ENCODE measurements at regions not wholly inside any gene's neighbourhood (a gene's known extent, or its start where the extent isn't known, plus 50 kb on each side); places are given as distances from the start of the nearest gene placed in this dataset.
"Not testable (repeated sequence)": the region's sequence is repeated elsewhere in the genome, so short reads cannot be mapped to it uniquely, and the experiment has no call there.

DNA sequence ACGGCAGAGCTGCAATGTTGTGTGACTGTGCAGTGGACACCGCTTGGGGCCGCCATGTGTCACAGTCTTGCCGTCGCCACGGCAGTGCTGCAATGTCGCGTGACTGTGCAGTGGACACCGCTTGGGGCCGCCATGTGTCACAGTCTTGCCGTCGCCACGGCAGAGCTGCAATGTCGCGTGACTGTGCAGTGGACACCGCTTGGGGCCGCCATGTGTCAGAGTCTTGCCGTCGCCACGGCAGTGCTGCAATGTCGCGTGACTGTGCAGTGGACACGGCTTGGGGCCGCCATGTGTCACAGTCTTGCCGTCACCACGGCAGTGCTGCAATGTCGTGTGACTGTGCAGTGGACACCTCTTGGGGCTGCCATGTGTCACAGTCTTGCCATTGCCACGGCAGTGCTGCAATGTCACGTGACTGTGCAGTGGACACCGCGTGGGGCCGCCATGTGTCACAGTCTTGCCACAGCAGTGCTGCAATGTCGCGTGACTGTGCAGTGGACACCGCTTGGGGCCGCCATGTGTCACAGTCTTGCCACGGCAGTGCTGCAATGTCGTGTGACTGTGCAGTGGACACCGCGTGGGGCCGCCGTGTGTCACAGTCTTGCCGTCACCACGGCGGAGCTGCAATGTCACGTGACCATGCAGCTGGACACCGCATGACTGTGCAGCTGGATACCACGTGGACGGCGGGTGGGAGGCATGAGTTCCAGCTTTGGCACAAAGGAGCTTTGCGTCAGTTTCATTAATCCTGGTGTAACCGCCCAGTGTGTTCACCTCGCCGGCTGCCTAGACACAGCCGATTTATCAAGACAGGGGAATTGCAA lies 182.1 kb upstream of the FOXD4L5 start:
- not testable (repeated sequence) for H2AFZ ChIP-seq (ENCODE audit: low read length, unreplicated experiment); H3K36me3 ChIP-seq (ENCODE audit: insufficient read depth, low read length); H3K79me2 ChIP-seq (ENCODE audit: control insufficient read depth, insufficient read depth, low read length, unreplicated experiment); H3K4me3 ChIP-seq (ENCODE audit: low read depth, low read length); H3K27ac ChIP-seq (ENCODE audit: low read depth, low read length); H3K27me3 ChIP-seq (ENCODE audit: insufficient read depth, low read length); H3K4me1 ChIP-seq (ENCODE audit: control insufficient read depth, insufficient read depth, low read length, unreplicated experiment)

- not testable (repeated sequence) for H3K27ac ChIP-seq (ENCODE audit: low read depth, low read length); H3K4me1 ChIP-seq (ENCODE audit: control insufficient read depth, insufficient read depth, low read length, unreplicated experiment); H3K27me3 ChIP-seq (ENCODE audit: insufficient read depth, low read length); H3K36me3 ChIP-seq (ENCODE audit: insufficient read depth, low read length); H3K79me2 ChIP-seq (ENCODE audit: control insufficient read depth, insufficient read depth, low read length, unreplicated experiment); H2AFZ ChIP-seq (ENCODE audit: low read length, unreplicated experiment); H3K4me3 ChIP-seq (ENCODE audit: low read depth, low read length)
Observed at GRCh38 chr9:65465246-65465895, 180.4 kb upstream of the FOXD4L5 start.

- not testable (repeated sequence) for H2AFZ ChIP-seq (ENCODE audit: low read length, unreplicated experiment); H3K4me3 ChIP-seq (ENCODE audit: low read depth, low read length); H3K4me1 ChIP-seq (ENCODE audit: control insufficient read depth, insufficient read depth, low read length, unreplicated experiment); H3K36me3 ChIP-seq (ENCODE audit: insufficient read depth, low read length); H3K27ac ChIP-seq (ENCODE audit: low read depth, low read length); H3K27me3 ChIP-seq (ENCODE audit: insufficient read depth, low read length); H3K79me2 ChIP-seq (ENCODE audit: control insufficient read depth, insufficient read depth, low read length, unreplicated experiment)
Observed at GRCh38 chr9:65462476-65462875, 177.5 kb upstream of the FOXD4L5 start.

DNA sequence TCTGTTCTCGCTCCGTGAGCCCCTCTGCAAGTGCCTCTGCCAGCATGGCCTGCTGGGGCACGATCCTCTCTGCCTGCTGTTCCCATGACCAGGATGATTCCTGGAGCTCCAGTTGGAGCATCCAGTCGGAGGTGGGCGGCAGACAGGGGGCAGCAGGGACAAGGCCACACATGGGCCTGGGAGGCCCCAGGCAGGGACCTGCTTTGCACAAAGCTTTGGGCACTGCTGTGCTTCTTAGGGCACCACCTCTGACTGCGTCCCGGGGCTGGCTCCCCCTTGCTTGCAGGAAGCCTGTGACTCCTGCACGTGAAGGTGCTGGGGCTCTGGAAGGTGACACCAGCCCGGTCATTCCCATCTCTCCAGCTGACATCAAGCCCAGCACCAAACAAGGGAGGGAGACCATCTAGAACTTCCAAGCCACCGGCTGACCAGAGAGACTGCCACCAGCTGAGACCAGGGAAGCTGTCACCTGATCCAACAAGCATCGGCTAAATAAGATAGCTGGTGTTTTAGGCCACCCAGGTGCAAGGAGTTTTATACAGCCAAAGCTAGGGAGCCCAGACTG lies 174.8 kb upstream of the FOXD4L5 start:
- Histone ChIP-seq H3K27ac (ENCODE audit: low read depth, low read length) (no peak overlapping the region), H3K4me3 (ENCODE audit: low read depth, low read length) (no peak overlapping the region), H2AFZ (ENCODE audit: low read length, unreplicated experiment) (no peak overlapping the region), H3K4me1 (ENCODE audit: control insufficient read depth, insufficient read depth, low read length, unreplicated experiment) (no peaks in the 10 kb centered on the region), H3K36me3 (ENCODE audit: insufficient read depth, low read length) (no peaks in the 10 kb centered on the region), H3K27me3 (ENCODE audit: insufficient read depth, low read length) (no peaks in the 10 kb centered on the region), H3K79me2 (ENCODE audit: control insufficient read depth, insufficient read depth, low read length, unreplicated experiment) (no peaks in the 10 kb centered on the region)

- Histone ChIP-seq H3K4me1 (ENCODE audit: control insufficient read depth, insufficient read depth, low read length, unreplicated experiment) (no peaks in the 10 kb centered on the region), H3K36me3 (ENCODE audit: insufficient read depth, low read length) (no peaks in the 10 kb centered on the region), H3K27me3 (ENCODE audit: insufficient read depth, low read length) (no peaks in the 10 kb centered on the region), H3K4me3 (ENCODE audit: low read depth, low read length) (no peak overlapping the region), H2AFZ (ENCODE audit: low read length, unreplicated experiment) (no peak overlapping the region), H3K27ac (ENCODE audit: low read depth, low read length) (no peak overlapping the region), H3K79me2 (ENCODE audit: control insufficient read depth, insufficient read depth, low read length, unreplicated experiment) (no peaks in the 10 kb centered on the region)
Observed at GRCh38 chr9:65458992-65459391, 174.0 kb upstream of the FOXD4L5 start.

- no peak overlapping the region for H2AFZ ChIP-seq (ENCODE audit: low read length, unreplicated experiment)
- H3K27me3 ChIP-seq (ENCODE audit: insufficient read depth, low read length), result no peaks in the 10 kb centered on the region
- no peak overlapping the region for H3K27ac ChIP-seq (ENCODE audit: low read depth, low read length)
- H3K36me3 ChIP-seq (ENCODE audit: insufficient read depth, low read length), result no peaks in the 10 kb centered on the region
- no peaks in the 10 kb centered on the region for H3K79me2 ChIP-seq (ENCODE audit: control insufficient read depth, insufficient read depth, low read length, unreplicated experiment)
- H3K4me3 ChIP-seq (ENCODE audit: low read depth, low read length), result no peak overlapping the region
- no peaks in the 10 kb centered on the region for H3K4me1 ChIP-seq (ENCODE audit: control insufficient read depth, insufficient read depth, low read length, unreplicated experiment)
Observed at GRCh38 chr9:65458465-65458864, 173.5 kb upstream of the FOXD4L5 start.

DNA sequence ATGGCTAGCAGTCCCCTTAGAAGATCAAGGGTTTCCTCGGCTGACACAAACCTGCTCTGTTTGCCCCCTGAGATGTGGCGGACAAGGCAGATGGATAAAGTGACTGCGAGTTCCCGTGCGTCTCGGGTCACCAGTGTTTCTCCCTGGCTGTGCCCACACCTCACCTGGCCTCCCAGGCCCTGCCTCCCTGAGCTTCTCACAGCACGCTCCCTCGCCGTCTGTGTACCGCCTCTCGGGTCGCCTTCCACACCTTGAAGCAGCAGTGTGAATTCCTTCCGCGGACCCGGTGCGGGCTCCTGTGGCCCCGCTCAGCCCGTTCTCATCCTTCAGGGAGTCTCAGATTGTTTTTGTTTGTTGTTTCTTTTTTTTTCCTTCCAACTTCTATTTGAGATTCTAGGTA lies 172.0 kb upstream of the FOXD4L5 start:
- H3K36me3 ChIP-seq (ENCODE audit: insufficient read depth, low read length); H3K4me1 ChIP-seq (ENCODE audit: control insufficient read depth, insufficient read depth, low read length, unreplicated experiment); H3K27me3 ChIP-seq (ENCODE audit: insufficient read depth, low read length); H3K4me3 ChIP-seq (ENCODE audit: low read depth, low read length); H3K27ac ChIP-seq (ENCODE audit: low read depth, low read length); H3K79me2 ChIP-seq (ENCODE audit: control insufficient read depth, insufficient read depth, low read length, unreplicated experiment); H2AFZ ChIP-seq (ENCODE audit: low read length, unreplicated experiment): not testable (repeated sequence)

DNA sequence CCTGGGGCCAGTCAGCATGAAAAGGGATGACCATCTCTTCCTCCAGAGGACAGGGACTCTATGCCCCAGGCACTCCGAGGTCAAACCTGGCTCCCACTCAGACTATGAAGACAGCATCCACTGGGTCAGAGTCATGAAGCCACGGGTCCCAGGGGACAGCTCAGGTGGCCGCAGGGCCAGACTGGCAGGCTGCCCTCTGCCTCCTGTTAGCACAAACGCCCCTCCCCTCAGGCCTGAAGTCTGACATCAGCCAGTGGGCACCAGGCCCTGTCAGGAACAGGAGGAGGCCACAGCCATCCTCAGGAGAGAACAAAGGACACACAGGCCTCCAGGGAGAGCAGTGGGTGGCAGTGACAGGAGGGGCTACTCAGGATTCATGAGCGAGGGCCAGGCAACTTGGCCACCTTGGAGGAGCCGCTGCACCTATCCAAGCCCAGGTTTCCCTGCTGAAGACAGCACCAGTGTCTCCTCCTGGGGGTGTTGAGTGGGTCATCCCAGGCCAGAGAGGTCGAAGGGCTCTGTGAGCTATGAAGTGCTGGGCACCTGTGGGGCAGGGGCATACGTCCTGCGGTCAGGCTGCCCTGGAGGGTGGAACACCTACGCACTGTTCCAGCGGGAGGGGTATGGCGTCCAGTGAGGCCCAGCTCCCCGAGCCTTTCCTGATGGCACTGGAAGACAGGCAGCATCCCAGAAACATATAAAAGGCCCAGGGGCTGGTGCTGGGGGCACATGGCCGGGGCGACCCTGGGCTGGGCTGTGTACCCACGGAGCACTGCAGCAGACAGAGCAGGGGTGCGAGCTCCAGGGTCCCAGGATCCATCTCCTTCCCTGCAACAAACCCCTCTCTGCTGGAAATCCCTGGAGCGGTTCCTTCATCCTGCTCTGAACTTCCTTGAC lies 171.0 kb upstream of the FOXD4L5 start:
- H2AFZ ChIP-seq (ENCODE audit: low read length, unreplicated experiment); H3K36me3 ChIP-seq (ENCODE audit: insufficient read depth, low read length); H3K27ac ChIP-seq (ENCODE audit: low read depth, low read length); H3K27me3 ChIP-seq (ENCODE audit: insufficient read depth, low read length); H3K4me3 ChIP-seq (ENCODE audit: low read depth, low read length); H3K79me2 ChIP-seq (ENCODE audit: control insufficient read depth, insufficient read depth, low read length, unreplicated experiment); H3K4me1 ChIP-seq (ENCODE audit: control insufficient read depth, insufficient read depth, low read length, unreplicated experiment): not testable (repeated sequence)

DNA sequence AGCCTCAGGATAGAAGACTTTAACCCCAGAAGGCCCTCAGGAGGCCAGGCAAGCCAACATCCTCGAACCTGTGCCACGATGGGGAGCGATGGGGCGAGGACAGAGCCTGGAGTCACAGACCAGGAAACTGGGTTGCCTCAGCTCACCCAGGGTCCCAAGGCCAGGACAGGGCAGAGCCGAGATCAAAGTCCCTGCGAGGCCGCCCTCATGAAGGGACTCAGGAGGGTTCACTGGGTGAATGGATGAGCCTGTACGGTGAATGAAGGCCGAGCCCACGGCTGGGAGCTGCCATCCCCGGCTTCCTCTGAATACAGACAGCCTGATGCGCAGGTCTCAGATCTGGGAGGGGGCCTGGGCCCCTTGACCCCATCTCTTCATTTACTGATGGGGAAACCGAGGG lies 170.1 kb upstream of the FOXD4L5 start:
- H3K27ac ChIP-seq (ENCODE audit: low read depth, low read length); H3K27me3 ChIP-seq (ENCODE audit: insufficient read depth, low read length); H2AFZ ChIP-seq (ENCODE audit: low read length, unreplicated experiment); H3K36me3 ChIP-seq (ENCODE audit: insufficient read depth, low read length); H3K4me3 ChIP-seq (ENCODE audit: low read depth, low read length); H3K4me1 ChIP-seq (ENCODE audit: control insufficient read depth, insufficient read depth, low read length, unreplicated experiment); H3K79me2 ChIP-seq (ENCODE audit: control insufficient read depth, insufficient read depth, low read length, unreplicated experiment): not testable (repeated sequence)

DNA sequence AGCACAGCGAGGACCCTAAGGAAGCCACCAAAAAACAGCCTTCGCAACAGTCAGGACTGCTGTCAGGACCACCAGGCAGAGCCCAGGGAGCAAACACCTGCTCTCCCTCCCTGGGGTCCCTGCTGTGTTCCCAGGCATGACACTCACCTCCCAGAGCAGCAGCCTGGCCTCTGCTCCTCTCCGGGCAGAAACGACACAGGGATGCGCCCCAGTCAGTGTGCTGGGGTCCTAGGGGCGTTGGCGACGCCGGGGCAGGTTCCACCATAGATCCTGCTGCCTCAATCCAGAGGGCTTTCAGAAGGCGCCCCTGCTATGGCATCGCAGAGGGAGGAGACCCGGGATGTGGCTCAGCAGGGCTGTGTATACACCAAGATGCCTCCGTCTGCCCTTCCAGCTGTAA lies 169.7 kb upstream of the FOXD4L5 start:
- not testable (repeated sequence) for H3K4me1 ChIP-seq (ENCODE audit: control insufficient read depth, insufficient read depth, low read length, unreplicated experiment); H2AFZ ChIP-seq (ENCODE audit: low read length, unreplicated experiment); H3K27me3 ChIP-seq (ENCODE audit: insufficient read depth, low read length); H3K36me3 ChIP-seq (ENCODE audit: insufficient read depth, low read length); H3K79me2 ChIP-seq (ENCODE audit: control insufficient read depth, insufficient read depth, low read length, unreplicated experiment); H3K27ac ChIP-seq (ENCODE audit: low read depth, low read length); H3K4me3 ChIP-seq (ENCODE audit: low read depth, low read length)
